Endothelial cell of umbilical vein (primary cell): ENCODE measurements at regions not wholly inside any gene's neighbourhood (a gene's known extent, or its start where the extent isn't known, plus 50 kb on each side); places are given as distances from the start of the nearest gene placed in this dataset.

Experiments used
- BruUV-seq: library from RNA; stranded (reverse); fragments of 400-500 nt; replicated peaks from 2 replicates; lab custom pipeline; 2021; lab: Mats Ljungman, UMichigan
- CTCF ChIA-PET: fragments of 300-600, 350-600 bp; sonication (Branson Sonifier 250); formaldehyde crosslinking; loops from one replicate; lab custom pipeline; 2021; ENCODE audit warnings: antibody characterized with exemption, inconsistent platforms; lab: Charles Lee
- POLR2A ChIA-PET: fragments of 300-600, 350-600 bp; sonication (Branson Sonifier 250); formaldehyde crosslinking; loops from one replicate; lab custom pipeline; 2021; ENCODE audit warnings: antibody characterized with exemption, inconsistent platforms; lab: Charles Lee
- DNase-seq: peaks from one replicate; pipeline ENCODE4 v3.0.0-alpha.2; 2011; ENCODE audit warnings: low read depth, low spot score
- FAIRE-seq: peaks from 2 replicates; lab custom pipeline; 2011; peaks lifted over from hg19 to GRCh38; lab: Jason Lieb, UNC
- H2AFZ ChIP-seq: 2 replicates; pipeline ENCODE4 v1.6.0; 2012; ENCODE audit warnings: low read depth, low read length, control low read depth, inconsistent platforms
- H3K27ac ChIP-seq: 2 replicates; pipeline ENCODE4 v1.5.1; 2011; ENCODE audit warnings: low read depth, mild to moderate bottlenecking, control low read depth, low read length, moderate library complexity; ENCODE audit not compliant: insufficient read depth
- H3K27me3 ChIP-seq, 2 experiments: 2 replicates each; pipeline versions ENCODE4 v1.6.0 to v1.6.1; 2011; ENCODE audit warnings: low read length in 2 of 2, mixed read lengths in 1 of 2; ENCODE audit not compliant: control insufficient read depth in 2 of 2, insufficient read depth in 2 of 2
- H3K36me3 ChIP-seq, 2 experiments: 2 replicates in 1 of 2; 3 replicates in 1 of 2; pipeline ENCODE4 v1.5.1; 2011; ENCODE audit warnings: low read length in 2 of 2, mild to moderate bottlenecking in 1 of 2, moderate library complexity in 1 of 2; ENCODE audit not compliant: control insufficient read depth in 2 of 2, insufficient read depth in 2 of 2; ENCODE audit errors: extremely low read depth in 1 of 2
- H3K4me1 ChIP-seq: 3 replicates; pipeline ENCODE4 v1.5.1; 2011; ENCODE audit warnings: mild to moderate bottlenecking, low read length; ENCODE audit not compliant: control insufficient read depth, insufficient read depth; ENCODE audit errors: extremely low read depth
- H3K4me2 ChIP-seq: 2 replicates; pipeline ENCODE4 v1.6.1; 2011; ENCODE audit warnings: low read length, control low read depth, mixed read lengths; ENCODE audit not compliant: insufficient read depth
- H3K4me3 ChIP-seq, 3 experiments: fragments of 200-600 bp in 1 of 3; sonication (generic), shearing (Covaris generic) in 1 of 3; replicated peaks in 1 of 3; 2 replicates each; pipeline ENCODE4 v1.5.1; 2011 to 2016; ENCODE audit warnings: control low read depth in 3 of 3, low read length in 3 of 3, mild to moderate bottlenecking in 2 of 3, inconsistent platforms in 1 of 3, low read depth in 1 of 3, moderate library complexity in 1 of 3; ENCODE audit not compliant: insufficient read depth in 1 of 3
- H3K79me2 ChIP-seq: 2 replicates; pipeline ENCODE4 v1.6.0; 2012; ENCODE audit warnings: low read length, inconsistent platforms; ENCODE audit not compliant: control insufficient read depth, insufficient read depth
- H3K9ac ChIP-seq: replicated peaks from 2 replicates; pipeline ENCODE3; 2011; ENCODE audit warnings: low read length, control low read depth; ENCODE audit not compliant: insufficient read depth; ENCODE audit errors: extremely low read depth
- H3K9me1 ChIP-seq: replicated peaks from 3 replicates; pipeline ENCODE4 v1.6.0; 2011; ENCODE audit warnings: mild to moderate bottlenecking, low read length; ENCODE audit not compliant: control insufficient read depth, insufficient read depth; ENCODE audit errors: extremely low read depth
- H3K9me3 ChIP-seq: replicated peaks from 2 replicates; pipeline ENCODE4 v1.5.1; 2012; ENCODE audit warnings: low read length, inconsistent platforms; ENCODE audit not compliant: control insufficient read depth, insufficient read depth
- H4K20me1 ChIP-seq: replicated peaks from 2 replicates; pipeline ENCODE3; 2011; ENCODE audit warnings: mild to moderate bottlenecking, low read length; ENCODE audit not compliant: control insufficient read depth, insufficient read depth; ENCODE audit errors: extremely low read depth
- EZH2 ChIP-seq: IDR thresholded peaks from 2 replicates; pipeline ENCODE4 v1.6.1; 2012; ENCODE audit warnings: borderline replicate concordance, low read depth, mild to moderate bottlenecking, moderate library complexity, low read length, inconsistent platforms; ENCODE audit not compliant: severe bottlenecking
- FOS ChIP-seq: IDR thresholded peaks from 2 replicates; pipeline ENCODE4 v1.6.1; 2011; ENCODE audit warnings: mild to moderate bottlenecking, low read length, moderate library complexity, borderline replicate concordance; ENCODE audit not compliant: insufficient read depth
- GATA2 ChIP-seq: IDR thresholded peaks from 2 replicates; pipeline ENCODE4 v1.7.0; 2011; ENCODE audit warnings: low read depth, mild to moderate bottlenecking, moderate library complexity, mixed read lengths, low read length; ENCODE audit not compliant: insufficient read length, insufficient read depth
- JUN ChIP-seq: IDR thresholded peaks from 2 replicates; pipeline ENCODE4 v1.6.1; 2011; ENCODE audit warnings: borderline replicate concordance, low read depth; ENCODE audit not compliant: insufficient read length, insufficient read depth
- MYC ChIP-seq: IDR thresholded peaks from one replicate; pipeline ENCODE4 v1.6.1; 2011; ENCODE audit warnings: mild to moderate bottlenecking, low read depth, low read length
- POLR2A ChIP-seq: IDR thresholded peaks from 2 replicates; pipeline ENCODE4 v1.6.1; 2012; ENCODE audit warnings: low read depth, mild to moderate bottlenecking, control low read depth, low read length
- dilution Hi-C: fragments of 300-500 bp; cut with MboI; formaldehyde crosslinking; loops from one replicate; pipeline ENCODE4 v1.15.0; 2019; ENCODE audit warnings: low sequenced_read_pairs; ENCODE audit not compliant: extremely low pct_ligation_motif_present
- intact Hi-C: fragments of 100-400 bp; cut with micrococcal nuclease; formaldehyde crosslinking; loops from one replicate; pipeline ENCODE4 v1.10.0; 2022
- TF ChIP-seq, protein P1 (sequence below): IDR thresholded peaks from 2 replicates; pipeline ENCODE4 v1.6.1; 2011; ENCODE audit not compliant: insufficient read depth, insufficient read length
- TF ChIP-seq, protein P2 (sequence below), 2 donors: IDR thresholded peaks; 1 replicate in 1 of 2; 2 replicates in 1 of 2; pipeline ENCODE4 v1.5.1; 2011; ENCODE audit warnings: low read length in 2 of 2, mild to moderate bottlenecking in 2 of 2, moderate library complexity in 2 of 2, control low read depth in 1 of 2, inconsistent platforms in 1 of 2, low read depth in 1 of 2; ENCODE audit not compliant: insufficient read depth in 1 of 2; ENCODE audit errors: extremely low read depth in 1 of 2

DNA sequence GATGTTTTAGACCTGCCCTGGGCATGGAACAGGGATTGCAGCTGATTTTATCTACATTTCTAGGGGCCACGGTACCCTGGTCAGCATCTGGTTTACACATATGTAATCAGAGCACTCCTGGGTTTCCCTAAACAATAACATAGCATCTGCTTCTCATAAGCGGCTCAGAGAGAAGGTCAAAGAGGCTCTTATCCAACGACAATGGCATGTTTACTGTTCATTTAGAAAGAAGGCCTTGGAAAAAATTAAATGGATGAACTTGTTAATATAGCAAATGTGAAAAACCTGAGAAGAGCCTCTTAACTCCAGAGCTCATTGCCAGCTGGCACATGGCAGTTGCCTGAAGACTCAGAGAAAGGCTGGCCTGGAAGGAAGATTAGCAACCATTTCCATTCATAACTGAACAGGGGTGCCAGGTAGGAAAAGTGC lies 202.8 kb upstream of the THUMPD2 start:
- POLR2A ChIA-PET: no interaction called here
- CTCF ChIA-PET: no interaction called here
- Histone ChIP-seq H4K20me1 (no peaks in the 10 kb centered on the region), H2AFZ (no peak overlapping the region), H3K27me3 (no peaks in the 10 kb centered on the region), H3K4me1 (no peaks in the 10 kb centered on the region), H3K4me3 (no peak overlapping the region), H3K79me2 (no peaks in the 10 kb centered on the region), H3K9me1 (no peaks in the 10 kb centered on the region), H3K9ac (no peak overlapping the region), H3K36me3 (no peaks in the 10 kb centered on the region), H3K27ac (no peak overlapping the region), H3K9me3 (no peaks in the 10 kb centered on the region), H3K4me2 (no peak overlapping the region)
- intact Hi-C loops: no loop called here
- FAIRE-seq: no peak
- no TSS peak for BruUV-seq
- dilution Hi-C loops: no loop called here
- TF ChIP-seq, protein P1, sequence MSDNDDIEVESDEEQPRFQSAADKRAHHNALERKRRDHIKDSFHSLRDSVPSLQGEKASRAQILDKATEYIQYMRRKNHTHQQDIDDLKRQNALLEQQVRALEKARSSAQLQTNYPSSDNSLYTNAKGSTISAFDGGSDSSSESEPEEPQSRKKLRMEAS: no peak
- TF ChIP-seq MYC (no peak), EZH2 (no peak), GATA2 (no peak), FOS (no peak), POLR2A (no peak), JUN (no peak)
- TF ChIP-seq, protein P2, sequence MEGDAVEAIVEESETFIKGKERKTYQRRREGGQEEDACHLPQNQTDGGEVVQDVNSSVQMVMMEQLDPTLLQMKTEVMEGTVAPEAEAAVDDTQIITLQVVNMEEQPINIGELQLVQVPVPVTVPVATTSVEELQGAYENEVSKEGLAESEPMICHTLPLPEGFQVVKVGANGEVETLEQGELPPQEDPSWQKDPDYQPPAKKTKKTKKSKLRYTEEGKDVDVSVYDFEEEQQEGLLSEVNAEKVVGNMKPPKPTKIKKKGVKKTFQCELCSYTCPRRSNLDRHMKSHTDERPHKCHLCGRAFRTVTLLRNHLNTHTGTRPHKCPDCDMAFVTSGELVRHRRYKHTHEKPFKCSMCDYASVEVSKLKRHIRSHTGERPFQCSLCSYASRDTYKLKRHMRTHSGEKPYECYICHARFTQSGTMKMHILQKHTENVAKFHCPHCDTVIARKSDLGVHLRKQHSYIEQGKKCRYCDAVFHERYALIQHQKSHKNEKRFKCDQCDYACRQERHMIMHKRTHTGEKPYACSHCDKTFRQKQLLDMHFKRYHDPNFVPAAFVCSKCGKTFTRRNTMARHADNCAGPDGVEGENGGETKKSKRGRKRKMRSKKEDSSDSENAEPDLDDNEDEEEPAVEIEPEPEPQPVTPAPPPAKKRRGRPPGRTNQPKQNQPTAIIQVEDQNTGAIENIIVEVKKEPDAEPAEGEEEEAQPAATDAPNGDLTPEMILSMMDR (IDR thresholded peaks at IDR 0.05; ENCODE audit: extremely low read depth in 1 of 2, insufficient read depth in 1 of 2, low read depth in 1 of 2, low read length in 2 of 2): no peak
- DNase-seq: no peak
